Neutrophil (primary cell): ENCODE measurements at regions not wholly inside any gene's neighbourhood (a gene's known extent, or its start where the extent isn't known, plus 50 kb on each side); places are given as distances from the start of the nearest gene placed in this dataset.

ENCODE experiments used
- H3K27ac ChIP-seq: fragments of 200-600 bp; sonication (generic); 2 replicates; pipeline ENCODE4 v1.5.1; 2016; ENCODE audit warnings: mild to moderate bottlenecking, moderate library complexity
- H3K27me3 ChIP-seq: fragments of 200-600 bp; sonication (generic); 2 replicates; pipeline ENCODE4 v1.6.0; 2016; ENCODE audit warnings: mild to moderate bottlenecking
- H3K36me3 ChIP-seq: fragments of 200-600 bp; sonication (generic); 2 replicates; pipeline ENCODE4 v1.5.1; 2017
- H3K4me1 ChIP-seq, 2 experiments: fragments of 200-600 bp in 1 of 2; sonication (generic) in 1 of 2; 1 replicate in 1 of 2; 2 replicates in 1 of 2; pipeline versions ENCODE4 v1.5.1 to v1.6.1; 2013 to 2016; ENCODE audit warnings: low read depth in 1 of 2, low read length in 1 of 2, mild to moderate bottlenecking in 1 of 2, moderate library complexity in 1 of 2; ENCODE audit not compliant: control insufficient read depth in 1 of 2, insufficient read depth in 1 of 2
- H3K4me3 ChIP-seq, 2 experiments: fragments of 200-600 bp in 1 of 2; sonication (generic) in 1 of 2; 1 replicate in 1 of 2; 2 replicates in 1 of 2; pipeline ENCODE4 v1.5.1; 2013 to 2016; ENCODE audit warnings: low read depth in 1 of 2, low read length in 1 of 2, mild to moderate bottlenecking in 1 of 2, moderate library complexity in 1 of 2
- H3K9me3 ChIP-seq: fragments of 200-600 bp; sonication (generic); 2 replicates; pipeline ENCODE4 v1.5.1; 2016
- CTCF ChIP-seq: fragments of 200-600 bp; sonication (generic); IDR thresholded peaks from 2 replicates; pipeline ENCODE4 v1.5.1; 2016; ENCODE audit warnings: antibody characterized with exemption

GRCh38 chr17:79184219-79184618 is 109.6 kb downstream of the ENGASE start:
- H3K4me1 ChIP-seq = peaks cover 0 to 13% of the 10 kb centered on the region in 2 experiments
- no peak overlapping the region for H3K4me3 ChIP-seq
- H3K9me3 ChIP-seq = no peaks in the 10 kb centered on the region
- no peak for TF ChIP-seq CTCF
- no peaks in the 10 kb centered on the region for H3K36me3 ChIP-seq
- peaks cover 89% of the 10 kb centered on the region for H3K27me3 ChIP-seq
- H3K27ac ChIP-seq = no peak overlapping the region

GRCh38 chr17:79183293-79184158 is 108.9 kb downstream of the ENGASE start:
- no peak for TF ChIP-seq CTCF
- Histone ChIP-seq H3K27ac (no peak overlapping the region), H3K4me3 (no peak overlapping the region), H3K4me1 (peaks cover 0 to 13% of the 10 kb centered on the region in 2 experiments), H3K9me3 (no peaks in the 10 kb centered on the region), H3K36me3 (no peaks in the 10 kb centered on the region), H3K27me3 (peaks cover 82% of the 10 kb centered on the region)

- Histone ChIP-seq H3K4me1 (peaks cover 0 to 13% of the 10 kb centered on the region in 2 experiments), H3K27me3 (peaks cover 77% of the 10 kb centered on the region), H3K4me3 (no peak overlapping the region), H3K9me3 (no peaks in the 10 kb centered on the region), H3K36me3 (no peaks in the 10 kb centered on the region), H3K27ac (no peak overlapping the region)
- TF ChIP-seq CTCF = no peak
Measured at GRCh38 chr17:79183043-79183292, 108.3 kb downstream of the ENGASE start.

GRCh38 chr17:79182176-79183042 is 107.8 kb downstream of the ENGASE start:
- no peaks in the 10 kb centered on the region for H3K9me3 ChIP-seq
- no peak overlapping the region for H3K27ac ChIP-seq
- H3K27me3 ChIP-seq = peaks cover 71% of the 10 kb centered on the region
- H3K4me1 ChIP-seq = peaks cover 0 to 13% of the 10 kb centered on the region in 2 experiments
- no peak overlapping the region for H3K4me3 ChIP-seq
- TF ChIP-seq CTCF = no peak
- H3K36me3 ChIP-seq = no peaks in the 10 kb centered on the region

GRCh38 chr17:79180358-79181005 is 105.9 kb downstream of the ENGASE start:
- no peak overlapping the region for H3K4me3 ChIP-seq
- TF ChIP-seq CTCF = no peak
- no peaks in the 10 kb centered on the region for H3K9me3 ChIP-seq
- no peak overlapping the region for H3K27ac ChIP-seq
- peaks cover 0 to 13% of the 10 kb centered on the region in 2 experiments for H3K4me1 ChIP-seq
- no peaks in the 10 kb centered on the region for H3K36me3 ChIP-seq
- H3K27me3 ChIP-seq = peaks cover 52% of the 10 kb centered on the region
